Astrocyte (in vitro differentiated cells and primary cell): ENCODE measurements at regions not wholly inside any gene's neighbourhood (a gene's known extent, or its start where the extent isn't known, plus 50 kb on each side); places are given as distances from the start of the nearest gene placed in this dataset.

Experiments
- DNase-seq: peaks from one replicate; pipeline ENCODE4 v3.0.0-alpha.2; 2010; ENCODE audit warnings: low read depth
- FAIRE-seq: peaks from 2 replicates; lab custom pipeline; 2011; peaks lifted over from hg19 to GRCh38; lab: Jason Lieb, UNC
- H2AFZ ChIP-seq: 2 replicates; pipeline ENCODE4 v1.6.0; 2012; ENCODE audit warnings: low read depth, low read length, inconsistent platforms
- H3K27ac ChIP-seq: 2 replicates; pipeline ENCODE4 v1.5.1; 2011; ENCODE audit warnings: low read depth, low read length, inconsistent platforms
- H3K27me3 ChIP-seq: 2 replicates; pipeline ENCODE4 v1.6.0; 2011; ENCODE audit warnings: low read length, inconsistent platforms; ENCODE audit not compliant: insufficient read depth
- H3K36me3 ChIP-seq: 2 replicates; pipeline ENCODE4 v1.5.1; 2011; ENCODE audit warnings: low read length, inconsistent platforms; ENCODE audit not compliant: insufficient read depth
- H3K4me1 ChIP-seq: 2 replicates; pipeline ENCODE4 v1.5.1; 2011; ENCODE audit warnings: low read length, inconsistent platforms; ENCODE audit not compliant: insufficient read depth
- H3K4me2 ChIP-seq: 2 replicates; pipeline ENCODE4 v1.6.0; 2012; ENCODE audit warnings: low read length, inconsistent platforms
- H3K4me3 ChIP-seq: 2 replicates; pipeline ENCODE4 v1.5.1; 2011; ENCODE audit warnings: low read depth, mild to moderate bottlenecking, low read length, inconsistent platforms; ENCODE audit not compliant: insufficient read depth
- H3K79me2 ChIP-seq: 2 replicates; pipeline ENCODE4 v1.6.0; 2012; ENCODE audit warnings: mild to moderate bottlenecking, low read length, inconsistent platforms; ENCODE audit not compliant: insufficient read depth
- H3K9ac ChIP-seq: 2 replicates; pipeline ENCODE4 v1.6.0; 2012; ENCODE audit warnings: mild to moderate bottlenecking, low read length, inconsistent platforms
- H3K9me3 ChIP-seq: 2 replicates; pipeline ENCODE4 v1.5.1; 2012; ENCODE audit warnings: low read depth, mild to moderate bottlenecking, low read length, inconsistent platforms; ENCODE audit not compliant: insufficient read depth
- H4K20me1 ChIP-seq: 2 replicates; pipeline ENCODE4 v1.6.0; 2012; ENCODE audit warnings: low read length, inconsistent platforms; ENCODE audit not compliant: insufficient read depth
- H3K27ac Mint-ChIP-seq: one replicate; pipeline ENCODE4 v1.8.0; 2021; ENCODE audit warnings: mild to moderate bottlenecking, mixed read lengths; ENCODE audit not compliant: unreplicated experiment
- H3K27me3 Mint-ChIP-seq: one replicate; pipeline ENCODE4 v1.8.0; 2021; ENCODE audit warnings: low read depth, mixed read lengths; ENCODE audit not compliant: unreplicated experiment
- H3K36me3 Mint-ChIP-seq: one replicate; pipeline ENCODE4 v1.8.0; 2021; ENCODE audit warnings: low read depth, mixed read lengths; ENCODE audit not compliant: unreplicated experiment
- H3K4me1 Mint-ChIP-seq: one replicate; pipeline ENCODE4 v1.8.0; 2021; ENCODE audit warnings: low read depth, mixed read lengths; ENCODE audit not compliant: unreplicated experiment
- H3K4me3 Mint-ChIP-seq: one replicate; pipeline ENCODE4 v1.8.0; 2021; ENCODE audit warnings: mild to moderate bottlenecking, moderate library complexity, mixed read lengths; ENCODE audit not compliant: unreplicated experiment
- H3K9me3 Mint-ChIP-seq: one replicate; pipeline ENCODE4 v1.8.0; 2021; ENCODE audit warnings: mild to moderate bottlenecking, mixed read lengths; ENCODE audit not compliant: unreplicated experiment
- EZH2 ChIP-seq: IDR thresholded peaks from 2 replicates; pipeline ENCODE4 v1.6.1; 2012; ENCODE audit warnings: mild to moderate bottlenecking, low read length, inconsistent platforms; ENCODE audit not compliant: insufficient read depth
- TF ChIP-seq, protein P1 (sequence below): IDR thresholded peaks from 2 replicates; pipeline ENCODE4 v1.5.1; 2011; ENCODE audit warnings: low read depth, mild to moderate bottlenecking, inconsistent platforms, low read length, moderate library complexity; ENCODE audit not compliant: insufficient read depth

DNA sequence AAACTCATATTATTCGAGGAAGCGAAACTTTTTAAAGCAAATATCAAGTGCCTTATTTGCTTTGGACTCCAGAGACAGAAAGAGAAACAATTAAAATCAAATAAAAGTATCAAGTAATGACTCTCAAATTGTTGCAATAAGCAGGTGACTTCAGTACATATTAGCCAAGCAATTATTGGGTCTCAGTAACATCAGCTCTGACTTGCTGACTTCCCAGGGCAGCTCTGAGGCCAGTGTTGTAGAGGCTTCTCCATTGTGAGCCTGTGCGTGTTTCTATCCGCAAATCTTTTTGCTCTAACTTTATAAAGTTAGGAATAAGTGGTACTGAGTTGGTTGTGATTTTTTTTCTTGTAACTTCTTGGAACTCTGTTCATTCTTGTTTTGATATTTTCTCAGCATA is 186.8 kb upstream of the PRLR start:
- no peaks in the 10 kb centered on the region for H3K4me1 Mint-ChIP-seq
- H3K9ac ChIP-seq, result no peak overlapping the region

DNA sequence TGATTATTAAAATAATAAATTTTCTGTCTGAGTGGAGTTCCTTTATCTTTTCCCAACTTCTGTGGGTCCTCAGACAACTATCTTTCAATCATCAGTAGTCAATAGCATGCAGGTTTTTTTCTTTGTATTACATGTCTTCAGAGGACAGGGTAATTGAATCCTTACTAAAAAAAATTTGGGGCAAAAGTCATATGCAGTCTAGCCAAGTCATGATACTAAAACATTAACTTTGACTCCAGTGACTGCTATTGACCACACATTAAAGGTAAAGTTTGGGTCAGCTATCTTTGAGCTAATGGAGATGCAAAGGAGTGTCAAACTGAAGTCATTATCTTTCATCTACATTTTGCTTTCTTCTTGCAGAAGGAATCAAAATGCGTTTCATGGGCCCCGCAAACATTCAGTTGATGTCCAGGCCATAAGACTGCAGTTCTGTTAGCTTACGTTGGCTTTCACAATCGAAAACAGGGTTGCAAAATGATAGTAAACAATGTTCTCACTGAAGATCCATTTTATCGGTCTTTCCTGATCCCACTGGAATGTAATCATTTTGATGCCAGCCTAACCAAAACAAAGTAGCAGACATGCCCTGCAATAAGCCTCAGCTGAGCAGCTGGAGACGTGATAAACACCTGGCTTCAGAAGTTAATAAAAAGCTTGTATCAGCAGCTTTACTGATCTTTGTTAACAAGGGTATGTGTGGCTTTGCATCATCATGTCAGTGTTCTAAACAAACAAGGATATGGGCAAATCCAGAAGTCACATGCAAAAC is 186.1 kb upstream of the PRLR start:
- Mint-ChIP-seq H3K4me1 (no peaks in the 10 kb centered on the region), H3K36me3 (no peaks in the 10 kb centered on the region), H3K4me3 (no peak overlapping the region), H3K9me3 (peaks cover 3% of the 10 kb centered on the region), H3K27me3 (peaks cover 3% of the 10 kb centered on the region), H3K27ac (no peak overlapping the region)
- TF ChIP-seq, protein P1, sequence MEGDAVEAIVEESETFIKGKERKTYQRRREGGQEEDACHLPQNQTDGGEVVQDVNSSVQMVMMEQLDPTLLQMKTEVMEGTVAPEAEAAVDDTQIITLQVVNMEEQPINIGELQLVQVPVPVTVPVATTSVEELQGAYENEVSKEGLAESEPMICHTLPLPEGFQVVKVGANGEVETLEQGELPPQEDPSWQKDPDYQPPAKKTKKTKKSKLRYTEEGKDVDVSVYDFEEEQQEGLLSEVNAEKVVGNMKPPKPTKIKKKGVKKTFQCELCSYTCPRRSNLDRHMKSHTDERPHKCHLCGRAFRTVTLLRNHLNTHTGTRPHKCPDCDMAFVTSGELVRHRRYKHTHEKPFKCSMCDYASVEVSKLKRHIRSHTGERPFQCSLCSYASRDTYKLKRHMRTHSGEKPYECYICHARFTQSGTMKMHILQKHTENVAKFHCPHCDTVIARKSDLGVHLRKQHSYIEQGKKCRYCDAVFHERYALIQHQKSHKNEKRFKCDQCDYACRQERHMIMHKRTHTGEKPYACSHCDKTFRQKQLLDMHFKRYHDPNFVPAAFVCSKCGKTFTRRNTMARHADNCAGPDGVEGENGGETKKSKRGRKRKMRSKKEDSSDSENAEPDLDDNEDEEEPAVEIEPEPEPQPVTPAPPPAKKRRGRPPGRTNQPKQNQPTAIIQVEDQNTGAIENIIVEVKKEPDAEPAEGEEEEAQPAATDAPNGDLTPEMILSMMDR, result no peak
- no peak for TF ChIP-seq EZH2
- no peaks in the 10 kb centered on the region for H3K79me2 ChIP-seq
- H3K27ac ChIP-seq, result no peak overlapping the region
- H2AFZ ChIP-seq, result no peak overlapping the region
- H3K4me1 ChIP-seq, result no peaks in the 10 kb centered on the region
- no peak overlapping the region for H3K4me3 ChIP-seq
- FAIRE-seq, result no peak
- H3K9ac ChIP-seq, result no peak overlapping the region
- H3K36me3 ChIP-seq, result no peaks in the 10 kb centered on the region
- H3K9me3 ChIP-seq, result no peaks in the 10 kb centered on the region
- H3K4me2 ChIP-seq, result no peak overlapping the region
- no peak for DNase-seq
- no peaks in the 10 kb centered on the region for H4K20me1 ChIP-seq
- H3K27me3 ChIP-seq, result no peaks in the 10 kb centered on the region

More for the DNA sequence above, 186.8 kb upstream of the PRLR start:
- H3K4me1 ChIP-seq, result no peaks in the 10 kb centered on the region
- TF ChIP-seq, protein P1, result no peak
- no peak for TF ChIP-seq EZH2
- H2AFZ ChIP-seq, result no peak overlapping the region
- H3K9me3 Mint-ChIP-seq, result peaks cover 3% of the 10 kb centered on the region
- H3K4me2 ChIP-seq, result no peak overlapping the region
- no peaks in the 10 kb centered on the region for H4K20me1 ChIP-seq
- H3K9me3 ChIP-seq, result no peaks in the 10 kb centered on the region
- H3K27me3 ChIP-seq, result no peaks in the 10 kb centered on the region
- FAIRE-seq (no peak), DNase-seq (no peak)
- no peaks in the 10 kb centered on the region for H3K36me3 Mint-ChIP-seq
- no peaks in the 10 kb centered on the region for H3K79me2 ChIP-seq
- no peak overlapping the region for H3K4me3 Mint-ChIP-seq
- H3K27ac Mint-ChIP-seq, result no peak overlapping the region
- H3K36me3 ChIP-seq, result no peaks in the 10 kb centered on the region
- H3K4me3 ChIP-seq, result no peak overlapping the region
- H3K27me3 Mint-ChIP-seq, result peaks cover 3% of the 10 kb centered on the region
- no peak overlapping the region for H3K27ac ChIP-seq

DNA sequence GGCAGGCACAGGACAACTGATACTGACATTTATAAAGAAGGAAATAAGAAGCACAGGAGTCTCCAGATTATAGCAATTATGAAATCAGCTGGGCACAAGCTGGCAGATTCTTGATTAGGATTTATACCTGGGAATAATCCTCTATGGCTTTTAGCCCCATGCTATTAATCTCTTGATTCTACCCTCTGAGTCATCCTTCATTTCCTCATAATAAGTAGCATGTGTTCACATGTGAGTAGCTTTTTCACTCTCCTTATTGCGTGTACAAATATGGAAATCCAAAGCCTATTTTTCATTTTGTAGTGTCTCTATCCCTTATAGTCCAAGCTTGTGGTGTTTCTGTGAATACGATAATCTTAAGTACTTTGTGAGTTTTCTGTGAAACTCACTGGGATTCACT is 185.0 kb upstream of the PRLR start:
- FAIRE-seq (no peak), DNase-seq (no peak)
- Histone ChIP-seq H2AFZ (no peak overlapping the region), H3K79me2 (no peaks in the 10 kb centered on the region), H3K36me3 (no peaks in the 10 kb centered on the region), H3K4me3 (no peak overlapping the region), H3K9ac (no peak overlapping the region), H3K9me3 (no peaks in the 10 kb centered on the region), H3K27ac (no peak overlapping the region), H3K4me2 (no peak overlapping the region), H3K27me3 (no peaks in the 10 kb centered on the region), H3K4me1 (no peaks in the 10 kb centered on the region), H4K20me1 (no peaks in the 10 kb centered on the region)
- H3K27me3 Mint-ChIP-seq, result peaks cover 3% of the 10 kb centered on the region
- H3K9me3 Mint-ChIP-seq, result peaks cover 3% of the 10 kb centered on the region
- no peak overlapping the region for H3K4me3 Mint-ChIP-seq
- no peaks in the 10 kb centered on the region for H3K36me3 Mint-ChIP-seq
- H3K4me1 Mint-ChIP-seq, result no peaks in the 10 kb centered on the region
- no peak for TF ChIP-seq EZH2
- TF ChIP-seq, protein P1, result no peak
- H3K27ac Mint-ChIP-seq, result no peak overlapping the region
